ENCODE measurements at regions not wholly inside any gene's neighbourhood (a gene's known extent, or its start where the extent isn't known, plus 50 kb on each side); places are given as distances from the start of the nearest gene placed in this dataset.
"Not testable (repeated sequence)": the region's sequence is repeated elsewhere in the genome, so short reads cannot be mapped to it uniquely, and the experiment has no call there.

- no peak for DNase-seq
- intact Hi-C loops (cut with DNase I): no loop called here
Measured at GRCh38 chr5:99076723-99077640, 148.2 kb upstream of the CHD1 start.

GRCh38 chr5:99072846-99073245 lies 144.0 kb upstream of the CHD1 start:
- intact Hi-C loops (cut with DNase I): no loop called here
- no peak for DNase-seq

GRCh38 chr5:99070822-99071221 lies 142.0 kb upstream of the CHD1 start:
- DNase-seq: no peak
- intact Hi-C loops (cut with DNase I): no loop called here

DNA sequence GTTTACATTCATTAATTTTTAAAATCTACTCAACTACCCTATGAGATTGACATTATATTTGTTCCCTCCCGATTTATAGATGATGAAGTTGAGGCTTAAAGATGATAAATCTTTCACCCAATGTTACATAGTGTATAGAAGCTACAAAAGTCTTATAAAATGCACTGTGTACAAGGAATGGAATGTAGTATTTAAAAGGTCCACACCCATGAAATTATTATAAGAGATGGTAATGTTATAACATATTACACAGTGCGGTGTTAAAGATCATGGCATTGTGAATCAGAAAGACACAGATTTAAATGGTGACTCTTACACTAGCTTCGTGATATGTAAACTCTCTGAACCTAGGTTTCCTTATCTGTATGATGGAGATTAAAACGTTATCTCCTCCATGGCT lies 141.6 kb upstream of the CHD1 start:
- DNase-seq: no peak
- intact Hi-C loops (cut with DNase I): no loop called here

DNA sequence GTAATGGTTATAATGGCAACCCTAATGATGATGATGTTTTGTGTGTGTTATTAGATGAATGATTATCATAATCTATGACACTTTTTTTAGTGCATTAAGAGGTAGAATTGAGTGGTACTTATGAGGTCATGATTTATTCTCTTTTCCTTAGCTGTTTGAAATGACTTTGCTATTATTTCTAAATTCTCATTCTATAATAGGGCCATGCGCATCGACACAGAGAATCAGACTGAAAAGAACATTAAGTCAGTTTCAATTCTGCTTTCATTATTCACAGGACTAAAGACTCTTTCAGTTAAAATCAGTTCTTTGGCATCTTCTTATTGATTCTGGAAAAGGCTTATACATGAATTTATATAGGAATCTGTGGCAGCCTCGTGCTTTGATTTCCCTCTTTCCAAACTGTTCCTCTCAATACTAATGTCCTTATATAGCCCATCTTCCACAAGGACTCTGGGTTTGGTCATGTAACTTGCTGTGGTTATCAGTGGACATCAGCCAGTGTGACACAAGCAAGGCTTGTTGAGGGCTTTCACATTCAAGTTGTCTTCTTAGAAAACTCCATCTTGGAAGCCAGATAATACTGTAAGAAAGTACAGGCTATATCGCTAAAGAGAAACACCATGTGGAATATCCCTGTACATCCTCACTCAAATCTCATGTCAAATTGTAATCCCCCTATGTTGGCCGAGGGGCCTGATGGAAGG lies 140.3 kb upstream of the CHD1 start:
- intact Hi-C loops (cut with DNase I): no loop called here

GRCh38 chr5:99063737-99064136 lies 134.9 kb upstream of the CHD1 start:
- no peak for DNase-seq
- intact Hi-C loops (cut with DNase I): no loop called here

More for the DNA sequence above, 140.3 kb upstream of the CHD1 start:
- DNase-seq: no peak

DNA sequence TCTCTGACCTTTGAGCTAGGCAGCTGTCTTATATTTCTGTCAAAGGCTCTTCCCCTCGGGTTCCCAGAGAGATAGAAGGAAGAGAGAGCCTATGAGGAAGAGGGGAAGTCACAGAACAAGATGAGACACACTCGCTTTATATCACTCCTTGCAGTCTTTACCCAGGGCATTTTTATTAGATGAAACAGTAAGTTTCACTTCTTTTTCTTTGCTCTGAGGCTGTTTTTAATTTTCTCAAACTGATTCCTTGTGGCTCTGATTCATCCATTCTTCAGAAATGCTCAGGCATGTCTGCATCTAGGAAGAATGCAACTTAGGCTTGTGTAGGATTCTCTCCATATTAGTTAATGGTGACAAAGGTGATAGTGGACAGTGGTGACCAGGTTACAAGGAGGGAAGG lies 132.9 kb upstream of the CHD1 start:
- no peak for DNase-seq
- intact Hi-C loops (cut with DNase I): no loop called here

- DNase-seq: no peak
- intact Hi-C loops (cut with DNase I): no loop called here
Measured at GRCh38 chr5:99061299-99061698, 132.5 kb upstream of the CHD1 start.

- peak; percentile 53 to 92 (median 80) for DNase-seq
- intact Hi-C loops (cut with DNase I): no loop called here
Measured at GRCh38 chr5:99060306-99061261, 131.8 kb upstream of the CHD1 start.

GRCh38 chr5:99059685-99060084 lies 130.9 kb upstream of the CHD1 start:
- no peak for DNase-seq
- intact Hi-C loops (cut with DNase I): no loop called here

DNA sequence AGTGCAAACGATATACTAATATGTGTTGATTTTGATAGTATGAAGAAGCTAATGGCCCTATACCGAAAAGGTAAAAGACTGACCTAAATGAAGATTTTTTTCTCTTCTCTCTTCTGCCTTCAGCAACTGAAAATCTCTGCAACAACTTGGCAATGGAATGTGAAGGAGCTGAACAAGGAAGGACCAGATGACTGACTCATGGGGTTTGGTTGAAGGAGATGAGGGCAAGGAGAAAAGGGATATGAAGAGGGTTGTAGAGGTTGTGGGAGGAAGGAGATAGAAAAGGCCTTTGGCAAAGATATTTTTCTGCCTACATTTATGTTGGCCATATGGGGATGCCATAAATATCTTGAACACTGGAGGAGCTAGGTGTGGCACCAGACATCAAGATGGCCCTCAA lies 129.7 kb upstream of the CHD1 start:
- no peak for DNase-seq
- intact Hi-C loops (cut with DNase I): no loop called here

DNA sequence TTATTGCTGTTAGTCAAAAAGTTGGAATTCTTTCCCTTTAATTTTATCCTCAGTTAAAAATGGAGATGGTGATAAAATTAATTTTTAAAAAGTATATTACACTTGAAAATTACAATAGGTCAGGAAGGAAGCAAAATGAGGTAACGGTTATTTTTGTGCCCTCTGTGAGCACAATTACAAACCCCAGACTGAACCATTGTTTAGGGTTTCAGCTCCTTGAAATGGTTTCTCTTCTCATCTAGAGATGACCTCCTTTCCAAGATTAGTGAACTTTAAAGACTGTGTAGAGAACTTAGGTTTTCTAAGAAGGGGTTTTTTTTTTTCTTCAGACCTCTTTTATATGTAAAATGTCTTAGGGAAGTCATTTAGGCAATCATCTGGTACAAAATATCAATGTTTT lies 126.2 kb upstream of the CHD1 start:
- intact Hi-C loops (cut with DNase I): no loop called here
- DNase-seq: no peak

DNA sequence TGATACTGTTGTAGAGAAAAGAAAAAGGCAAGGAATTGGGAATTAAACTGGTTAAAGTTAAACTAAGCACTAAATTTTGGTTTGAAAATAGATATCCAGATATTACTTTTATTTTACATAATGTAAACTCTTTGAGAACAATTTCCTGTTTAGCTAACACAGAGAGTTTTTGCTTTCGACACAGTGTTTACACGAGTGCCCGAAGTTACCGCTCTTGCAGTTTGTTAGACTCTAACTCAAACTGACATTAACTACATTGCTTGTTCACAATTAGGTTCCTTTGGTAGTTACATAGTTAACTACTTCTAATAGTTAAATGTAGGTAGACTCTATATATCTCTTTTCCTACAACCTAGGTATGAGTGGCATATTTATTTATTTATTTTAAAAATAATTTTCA lies 117.1 kb upstream of the CHD1 start:
- DNase-seq: no peak
- intact Hi-C loops (cut with DNase I): no loop called here

DNA sequence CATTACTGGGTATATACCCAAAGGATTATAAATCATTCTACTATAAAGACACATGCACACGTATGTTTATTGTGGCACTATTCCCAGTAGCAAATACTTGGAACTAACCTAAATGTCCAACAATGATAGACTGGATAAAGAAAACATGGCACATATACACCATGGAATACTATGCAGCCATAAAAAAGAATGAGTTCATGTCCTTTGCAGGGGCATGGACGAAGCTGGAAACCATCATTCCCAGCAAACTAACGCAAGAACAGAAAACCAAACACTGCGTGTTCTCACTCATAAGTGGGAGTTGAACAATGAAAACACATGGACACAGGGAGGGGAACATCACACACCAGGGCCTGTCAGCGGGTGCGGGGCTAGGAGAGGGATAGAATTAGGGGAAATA lies 114.5 kb upstream of the CHD1 start:
- DNase-seq; intact Hi-C loops (cut with DNase I): not testable (repeated sequence)

GRCh38 chr5:99037668-99038067 lies 108.9 kb upstream of the CHD1 start:
- intact Hi-C loops (cut with DNase I): no loop called here
- no peak for DNase-seq

- DNase-seq: no peak
- intact Hi-C loops (cut with DNase I): no loop called here
Measured at GRCh38 chr5:99035942-99036341, 107.1 kb upstream of the CHD1 start.

- DNase-seq: no peak
- intact Hi-C loops (cut with DNase I): loop anchor here (5.0 kb wide), 2 partner anchors 107 to 127 kb away; partner anchors contain the start of gene CHD1
Measured at GRCh38 chr5:99034336-99034735, 105.5 kb upstream of the CHD1 start.

GRCh38 chr5:99033014-99033900 lies 104.5 kb upstream of the CHD1 start:
- peak in 1 of 42 donors; percentile 2 for DNase-seq
- intact Hi-C loops (cut with DNase I): loop anchor here (5.0 kb wide), 2 partner anchors 106 to 126 kb away; partner anchors contain the start of gene CHD1

Measured in head of caudate nucleus (tissue), 42 donors.